ENCODE measurements at regions not wholly inside any gene's neighbourhood (a gene's known extent, or its start where the extent isn't known, plus 50 kb on each side); places are given as distances from the start of the nearest gene placed in this dataset.

DNA sequence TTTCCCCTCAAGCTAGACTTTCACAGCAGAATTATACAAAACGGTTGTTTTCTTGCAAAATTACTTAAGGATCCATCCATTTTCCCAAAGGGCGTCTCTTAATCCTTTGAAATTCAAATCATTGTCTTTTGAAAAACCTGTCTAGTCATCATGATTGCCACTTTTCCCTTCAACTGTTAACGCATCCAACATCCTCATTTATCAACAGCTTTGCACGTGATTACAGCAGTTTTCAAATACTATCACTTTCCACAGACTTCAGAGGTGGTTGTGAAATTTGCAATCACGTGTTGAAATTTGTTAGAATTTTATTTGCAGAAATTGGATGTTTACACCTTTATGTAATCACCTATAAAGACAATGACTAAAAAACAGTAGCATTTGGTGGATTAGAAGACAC is 304.4 kb upstream of the SLC39A10 start:
- peaks cover 2% of the 10 kb centered on the region; the same call in 1 of the 2 replicates for H3K23me2 ChIP-seq (ENCODE audit: low read depth, low read length)
- H3K27me3 ChIP-seq (replicated peaks in 1 of 4; ENCODE audit: control insufficient read depth in 3 of 4, extremely low read depth in 1 of 4, insufficient read depth in 3 of 4, low read length in 3 of 4), result no peaks in the 10 kb centered on the region
- H3K18ac ChIP-seq (ENCODE audit: extremely low read depth, low read length), result no peak overlapping the region
- DNase-seq (ENCODE audit: low read depth in 1 of 2, low spot score in 2 of 2), result no peak
- no peak overlapping the region for H4K5ac ChIP-seq (ENCODE audit: insufficient read length, low read depth, low read length)
- no peak overlapping the region for H4K91ac ChIP-seq (replicated peaks; ENCODE audit: insufficient read length, low read length)
- H3K4ac ChIP-seq (replicated peaks; ENCODE audit: insufficient read length, low read depth, low read length), result no peak overlapping the region
- H3K14ac ChIP-seq (ENCODE audit: insufficient read length), result no peak overlapping the region
- H3K27ac ChIP-seq (ENCODE audit: low read depth, low read length), result no peak overlapping the region
- POLR2A ChIA-PET (ENCODE audit: partially characterized antibody), result no interaction called here
- no peak overlapping the region for H4K8ac ChIP-seq (ENCODE audit: extremely low read depth, insufficient read depth, low read length)
- H2BK5ac ChIP-seq (ENCODE audit: low read depth, low read length), result no peak overlapping the region
- H2BK20ac ChIP-seq (ENCODE audit: low read length), result no peak overlapping the region
- H3K9ac ChIP-seq (replicated peaks in 1 of 4; ENCODE audit: extremely low read depth in 1 of 4, low read depth in 3 of 4, low read length in 3 of 4), result no peak overlapping the region
- CTCF ChIA-PET (ENCODE audit: partially characterized antibody), result interaction anchor here (0.6 to 0.9 kb wide), 2 partner anchors 228 to 725 kb away, joined by 3 to 4 read pairs; no protein-coding TSS in a partner anchor
- H4K20me1 ChIP-seq (replicated peaks in 1 of 2; ENCODE audit: control insufficient read depth in 1 of 2, insufficient read depth in 2 of 2, low read length in 2 of 2), result no peaks in the 10 kb centered on the region
- H3K4me3 ChIP-seq (ENCODE audit: extremely low read depth in 1 of 4, insufficient read depth in 2 of 4, low read depth in 3 of 4, low read length in 4 of 4), result no peak overlapping the region
- H3K4me2 ChIP-seq (ENCODE audit: insufficient read depth in 1 of 2, low read depth in 2 of 2, low read length in 2 of 2), result no peak overlapping the region
- H3K56ac ChIP-seq (replicated peaks; ENCODE audit: insufficient read length, low read depth, low read length), result no peak overlapping the region
- H3K23ac ChIP-seq (ENCODE audit: insufficient read length), result no peak overlapping the region
- H3K4me1 ChIP-seq (replicated peaks in 1 of 4; ENCODE audit: control insufficient read depth in 3 of 4, insufficient read depth in 4 of 4, low read length in 3 of 4), result peaks cover 0 to 3% (median 0%) of the 10 kb centered on the region in 4 experiments; a peak in 1 of 7 replicates
- H3K36me3 ChIP-seq (ENCODE audit: control insufficient read depth in 2 of 4, insufficient read depth in 4 of 4, low read length in 3 of 4), result no peaks in the 10 kb centered on the region
- H2BK15ac ChIP-seq (ENCODE audit: low read length), result no peak overlapping the region
- no peak overlapping the region for H2BK12ac ChIP-seq (ENCODE audit: low read depth, low read length)
- 75% methylated on average over 5 of the region's 5 CpGs; no CpG with 5 or more reads in 1 of the 2 experiments for WGBS, 2 experiments (ENCODE audit: extremely low coverage in 1 of 2, insufficient coverage in 1 of 2, insufficient read length in 1 of 2, insufficient replicate concordance in 2 of 2, low coverage in 1 of 2, low lambda C conversion rate in 2 of 2, missing lambda C conversion rate in 1 of 2)
- FAIRE-seq, result no peak
- H2AK5ac ChIP-seq (ENCODE audit: low read depth, low read length), result no peak overlapping the region
- H3K79me2 ChIP-seq (ENCODE audit: control insufficient read depth in 1 of 2, insufficient read depth in 2 of 2, low read length in 2 of 2), result no peaks in the 10 kb centered on the region
- no peaks in the 10 kb centered on the region for H3K79me1 ChIP-seq (ENCODE audit: low read depth, low read length)
- H3K9me3 ChIP-seq (ENCODE audit: insufficient read depth in 2 of 2, low read depth in 1 of 2, low read length in 1 of 2), result peaks cover 0 to 2% of the 10 kb centered on the region in 2 experiments; a peak in 1 of 4 replicates
- TF ChIP-seq POLR2A (IDR thresholded peaks at IDR 0.05; ENCODE audit: control extremely low read depth in 1 of 2, low read depth in 2 of 2, low read length in 2 of 2), result no peak
- H2AFZ ChIP-seq (ENCODE audit: low read length), result no peak overlapping the region
- H2BK120ac ChIP-seq (replicated peaks; ENCODE audit: low read depth, low read length), result no peak overlapping the region
